Loucy (cell line): ENCODE measurements at regions not wholly inside any gene's neighbourhood (a gene's known extent, or its start where the extent isn't known, plus 50 kb on each side); places are given as distances from the start of the nearest gene placed in this dataset.

Experiments
- CTCF ChIP-seq: fragments of 200-600 bp; sonication (generic); conservative IDR thresholded peaks from 2 replicates; pipeline ENCODE4 v1.5.1; 2014; ENCODE audit warnings: mild to moderate bottlenecking, antibody characterized with exemption, low read length
- EZH2phosphoT487 ChIP-seq: fragments of 200-600 bp; IDR thresholded peaks from 2 replicates; pipeline ENCODE4 v1.6.1; 2018; ENCODE audit warnings: antibody characterized with exemption, mild to moderate bottlenecking, moderate library complexity, borderline replicate concordance

GRCh38 chr5:18546591-18546990 is 912.3 kb downstream of the TAF11L14 start:
- TF ChIP-seq CTCF (no peak), EZH2phosphoT487 (no peak)
